HFFc6 (cell line): ENCODE measurements at regions not wholly inside any gene's neighbourhood (a gene's known extent, or its start where the extent isn't known, plus 50 kb on each side); places are given as distances from the start of the nearest gene placed in this dataset.

Experiments used
- DNase-seq: peaks from one replicate; pipeline ENCODE4 v3.0.0-alpha.2; 2018
- H3K27ac Mint-ChIP-seq: 2 replicates; pipeline ENCODE4 v1.8.0; 2020; ENCODE audit warnings: mild to moderate bottlenecking, mixed read lengths
- H3K27me3 Mint-ChIP-seq: 2 replicates; pipeline ENCODE4 v1.8.0; 2021; ENCODE audit warnings: mild to moderate bottlenecking, moderate library complexity, mixed read lengths; ENCODE audit not compliant: insufficient read depth
- H3K36me3 Mint-ChIP-seq: 2 replicates; pipeline ENCODE4 v1.8.0; 2021; ENCODE audit warnings: low read depth, mixed read lengths
- H3K4me1 Mint-ChIP-seq: 2 replicates; pipeline ENCODE4 v1.8.0; 2020; ENCODE audit warnings: low read depth, mixed read lengths
- H3K4me3 Mint-ChIP-seq: 2 replicates; pipeline ENCODE4 v1.8.0; 2020; ENCODE audit warnings: mild to moderate bottlenecking, moderate library complexity, mixed read lengths
- H3K9me3 Mint-ChIP-seq: 2 replicates; pipeline ENCODE4 v1.8.0; 2020; ENCODE audit warnings: mild to moderate bottlenecking, mixed read lengths
- TF ChIP-seq, protein P1 (sequence below): fragments of 200-600 bp; sonication (generic); IDR thresholded peaks from 2 replicates; pipeline ENCODE4 v1.5.0; 2021; ENCODE audit warnings: antibody characterized with exemption, mild to moderate bottlenecking

DNA sequence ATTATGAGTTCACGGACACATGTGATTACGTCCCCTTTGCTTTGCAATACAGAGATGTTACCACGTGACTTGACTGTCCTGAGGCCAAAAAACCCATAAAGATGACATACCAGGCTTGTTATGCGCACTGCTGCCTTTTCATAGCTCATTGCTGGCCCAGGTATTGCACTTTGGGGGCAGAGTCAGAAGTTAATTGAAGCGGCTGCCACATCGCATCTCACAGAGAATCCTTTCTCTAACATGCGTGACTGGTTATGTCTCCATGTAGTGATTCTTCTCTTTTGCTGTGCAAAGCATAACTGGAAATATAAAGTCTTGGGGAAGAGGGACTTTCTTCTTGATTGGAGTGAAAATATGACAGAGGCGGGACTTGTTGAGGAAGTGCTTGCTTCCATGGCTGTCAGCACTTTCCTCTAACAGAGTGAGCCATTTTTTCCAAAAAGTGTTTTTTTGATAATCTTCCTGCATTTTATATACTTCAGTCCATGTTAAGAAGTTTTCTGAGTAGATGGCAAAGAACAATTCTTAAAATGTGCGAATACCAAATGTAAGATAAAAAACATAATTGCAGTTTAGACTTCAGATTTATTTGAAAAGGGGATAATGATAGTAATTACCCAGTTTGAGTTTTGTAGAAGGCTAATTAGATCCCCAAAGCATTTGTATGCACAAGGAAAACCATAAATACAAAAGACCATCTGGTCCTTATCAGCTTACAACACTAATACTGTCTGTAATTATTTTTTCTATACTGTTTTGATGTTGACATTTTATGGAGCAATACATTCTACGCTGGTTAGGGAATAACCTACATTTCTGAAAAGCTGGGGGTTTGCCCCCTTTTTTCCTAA, 324.6 kb upstream of the MTNR1B start:
- DNase-seq: no peak
- H3K36me3 Mint-ChIP-seq: no peaks in the 10 kb centered on the region
- H3K4me3 Mint-ChIP-seq: no peak overlapping the region
- no peaks in the 10 kb centered on the region for H3K4me1 Mint-ChIP-seq
- peaks cover 30% of the 10 kb centered on the region for H3K9me3 Mint-ChIP-seq
- TF ChIP-seq, protein P1, sequence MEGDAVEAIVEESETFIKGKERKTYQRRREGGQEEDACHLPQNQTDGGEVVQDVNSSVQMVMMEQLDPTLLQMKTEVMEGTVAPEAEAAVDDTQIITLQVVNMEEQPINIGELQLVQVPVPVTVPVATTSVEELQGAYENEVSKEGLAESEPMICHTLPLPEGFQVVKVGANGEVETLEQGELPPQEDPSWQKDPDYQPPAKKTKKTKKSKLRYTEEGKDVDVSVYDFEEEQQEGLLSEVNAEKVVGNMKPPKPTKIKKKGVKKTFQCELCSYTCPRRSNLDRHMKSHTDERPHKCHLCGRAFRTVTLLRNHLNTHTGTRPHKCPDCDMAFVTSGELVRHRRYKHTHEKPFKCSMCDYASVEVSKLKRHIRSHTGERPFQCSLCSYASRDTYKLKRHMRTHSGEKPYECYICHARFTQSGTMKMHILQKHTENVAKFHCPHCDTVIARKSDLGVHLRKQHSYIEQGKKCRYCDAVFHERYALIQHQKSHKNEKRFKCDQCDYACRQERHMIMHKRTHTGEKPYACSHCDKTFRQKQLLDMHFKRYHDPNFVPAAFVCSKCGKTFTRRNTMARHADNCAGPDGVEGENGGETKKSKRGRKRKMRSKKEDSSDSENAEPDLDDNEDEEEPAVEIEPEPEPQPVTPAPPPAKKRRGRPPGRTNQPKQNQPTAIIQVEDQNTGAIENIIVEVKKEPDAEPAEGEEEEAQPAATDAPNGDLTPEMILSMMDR: no peak
- no peak overlapping the region for H3K27ac Mint-ChIP-seq
- no peaks in the 10 kb centered on the region for H3K27me3 Mint-ChIP-seq

GRCh38 chr11:92651159-92651558, 318.3 kb upstream of the MTNR1B start:
- Mint-ChIP-seq H3K27me3 (no peaks in the 10 kb centered on the region), H3K27ac (no peak overlapping the region), H3K4me3 (no peak overlapping the region), H3K36me3 (no peaks in the 10 kb centered on the region), H3K4me1 (no peaks in the 10 kb centered on the region), H3K9me3 (peaks cover 41% of the 10 kb centered on the region)
- TF ChIP-seq, protein P1: no peak
- DNase-seq: no peak

DNA sequence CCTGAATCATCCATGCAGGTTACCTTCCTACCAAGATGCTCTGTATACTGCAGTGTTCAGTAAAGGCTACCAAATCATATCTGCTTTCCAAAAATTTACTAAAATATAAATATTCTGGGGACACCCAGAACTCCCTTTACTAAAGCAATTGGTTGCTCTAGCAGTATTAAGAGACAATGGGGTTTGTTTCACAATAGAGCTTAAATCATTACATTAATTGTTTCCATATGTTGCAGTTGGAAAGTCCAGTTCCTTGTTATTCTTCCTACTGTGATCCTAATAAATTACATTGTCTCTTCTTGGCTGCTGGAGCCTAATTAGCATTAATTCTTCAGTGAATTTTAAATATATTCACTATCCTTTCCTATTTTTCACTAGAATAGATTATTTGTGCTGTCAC, 316.0 kb upstream of the MTNR1B start:
- Mint-ChIP-seq H3K27me3 (no peaks in the 10 kb centered on the region), H3K27ac (no peak overlapping the region), H3K36me3 (no peaks in the 10 kb centered on the region), H3K4me3 (no peak overlapping the region), H3K9me3 (peaks cover 44% of the 10 kb centered on the region), H3K4me1 (no peaks in the 10 kb centered on the region)
- DNase-seq: no peak
- TF ChIP-seq, protein P1: no peak

- TF ChIP-seq, protein P1: no peak
- no peaks in the 10 kb centered on the region for H3K36me3 Mint-ChIP-seq
Observed at GRCh38 chr11:92656783-92657182, 312.7 kb upstream of the MTNR1B start.

GRCh38 chr11:92657226-92657625, 312.2 kb upstream of the MTNR1B start:
- Mint-ChIP-seq H3K9me3 (peaks cover 14% of the 10 kb centered on the region), H3K4me1 (no peaks in the 10 kb centered on the region), H3K27ac (no peak overlapping the region), H3K4me3 (no peak overlapping the region), H3K27me3 (no peaks in the 10 kb centered on the region), H3K36me3 (no peaks in the 10 kb centered on the region)
- no peak for DNase-seq
- TF ChIP-seq, protein P1: no peak

More at GRCh38 chr11:92656783-92657182, 312.7 kb upstream of the MTNR1B start:
- no peak overlapping the region for H3K4me3 Mint-ChIP-seq
- H3K9me3 Mint-ChIP-seq: peaks cover 14% of the 10 kb centered on the region
- DNase-seq: no peak
- H3K27me3 Mint-ChIP-seq: no peaks in the 10 kb centered on the region
- no peak overlapping the region for H3K27ac Mint-ChIP-seq
- H3K4me1 Mint-ChIP-seq: no peaks in the 10 kb centered on the region
